GM18507 (cell line): ENCODE measurements at regions not wholly inside any gene's neighbourhood (a gene's known extent, or its start where the extent isn't known, plus 50 kb on each side); places are given as distances from the start of the nearest gene placed in this dataset.

ENCODE experiments used
- DNase-seq: peaks from one replicate; pipeline ENCODE4 v3.0.0; 2011; ENCODE audit warnings: low read depth; ENCODE audit not compliant: insufficient read length; ENCODE audit errors: extremely low spot score
- FAIRE-seq: peaks from 2 replicates; lab custom pipeline; 2011; peaks lifted over from hg19 to GRCh38; lab: Jason Lieb, UNC

DNA sequence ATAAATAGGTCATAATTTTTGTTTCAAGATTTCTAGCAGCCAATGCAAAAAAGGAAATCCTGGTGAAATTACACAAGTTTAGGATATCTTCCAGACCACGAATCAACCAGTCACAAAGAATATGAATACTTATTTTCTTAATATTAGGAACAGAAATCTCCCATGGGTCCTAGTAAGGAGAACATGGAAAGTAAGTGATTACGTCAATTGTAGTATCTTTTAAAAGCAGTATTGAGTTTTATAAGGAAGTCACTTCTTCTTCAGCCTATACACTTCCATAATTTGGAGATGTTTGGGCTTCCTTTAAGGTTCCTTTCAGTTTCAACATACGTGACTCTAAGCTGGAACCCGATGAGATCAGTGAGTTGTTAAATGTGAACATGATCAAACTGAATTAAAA is 534.5 kb downstream of the USP25 start:
- no peak for FAIRE-seq
- DNase-seq = no peak

DNA sequence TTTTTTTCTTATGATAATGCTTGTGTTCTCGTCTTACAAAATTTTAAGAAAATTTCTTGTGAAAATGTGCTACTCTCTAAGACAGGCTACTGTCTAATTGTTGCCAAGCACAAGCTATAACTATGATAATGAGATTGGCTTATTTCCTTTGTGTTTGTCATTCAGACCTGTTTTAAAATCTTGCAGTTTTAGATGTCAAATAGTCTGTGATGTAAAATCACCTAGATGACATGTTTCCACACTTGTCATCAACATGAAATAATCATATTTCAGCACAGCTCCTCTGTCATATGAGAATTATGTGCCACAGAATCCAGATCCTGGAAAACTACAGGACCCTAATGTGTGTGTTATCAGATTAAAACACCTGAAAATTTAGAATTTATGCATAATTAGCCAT is 539.7 kb downstream of the USP25 start:
- FAIRE-seq (no peak), DNase-seq (no peak)

DNA sequence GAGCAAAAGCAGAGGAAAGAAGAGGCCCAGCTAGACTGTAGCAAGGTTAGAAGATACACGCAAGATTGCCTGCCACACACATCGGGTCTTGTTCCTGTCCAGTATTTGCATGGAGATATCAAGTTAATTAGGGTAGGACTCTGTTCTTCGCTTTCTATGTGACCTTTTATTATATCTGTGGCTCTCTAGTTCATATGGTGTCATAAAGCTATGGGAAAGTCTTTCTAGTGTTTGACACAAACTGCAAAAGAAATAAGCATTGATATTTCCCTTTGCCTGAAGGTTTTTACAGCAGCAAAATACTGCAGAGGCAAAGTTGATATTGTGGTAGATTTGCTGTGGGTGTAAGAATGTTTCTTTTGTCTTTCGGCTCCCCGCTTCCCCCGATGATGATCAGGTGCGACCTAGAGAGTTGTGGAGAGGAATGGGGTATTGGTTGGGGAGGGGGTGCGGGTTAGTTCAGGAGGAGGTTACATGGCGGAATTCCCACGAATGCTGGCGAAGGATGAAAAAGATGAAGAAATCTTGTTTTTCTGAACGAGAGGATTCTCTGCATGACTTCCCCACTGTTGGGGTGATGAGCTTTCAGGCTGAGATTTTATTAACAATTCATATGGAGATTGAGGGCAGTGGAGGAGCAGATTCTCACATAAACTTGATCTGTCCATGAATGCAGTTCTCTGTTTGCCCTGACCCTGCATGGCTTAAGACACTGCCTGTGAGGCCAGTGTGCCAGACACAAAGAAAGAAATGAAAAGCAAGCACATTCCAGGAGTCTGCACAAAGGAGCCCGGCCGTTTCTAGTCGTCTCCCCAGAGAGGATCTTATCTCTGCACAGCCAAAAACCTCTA is 550.2 kb downstream of the USP25 start:
- no peak for FAIRE-seq
- DNase-seq = no peak

DNA sequence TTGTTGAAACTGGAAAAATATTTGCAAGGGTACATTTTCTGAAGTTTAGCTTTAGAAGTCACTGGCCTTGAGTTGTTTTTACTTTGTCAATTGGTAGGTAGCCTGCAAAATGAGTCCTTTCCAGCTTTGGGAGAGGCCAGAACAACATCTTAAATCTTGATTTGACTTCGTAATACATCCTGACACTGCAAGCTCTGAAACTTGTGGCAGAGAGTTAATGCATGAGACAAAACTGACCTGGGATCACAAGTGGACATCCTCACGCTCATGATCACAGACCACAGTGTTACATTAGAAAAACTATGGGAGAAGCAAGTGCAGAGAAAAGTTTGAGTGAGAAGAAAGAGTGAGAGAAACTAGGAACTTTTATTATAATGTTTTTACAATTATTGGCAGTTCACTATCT is 550.9 kb downstream of the USP25 start:
- DNase-seq (no peak), FAIRE-seq (no peak)

DNA sequence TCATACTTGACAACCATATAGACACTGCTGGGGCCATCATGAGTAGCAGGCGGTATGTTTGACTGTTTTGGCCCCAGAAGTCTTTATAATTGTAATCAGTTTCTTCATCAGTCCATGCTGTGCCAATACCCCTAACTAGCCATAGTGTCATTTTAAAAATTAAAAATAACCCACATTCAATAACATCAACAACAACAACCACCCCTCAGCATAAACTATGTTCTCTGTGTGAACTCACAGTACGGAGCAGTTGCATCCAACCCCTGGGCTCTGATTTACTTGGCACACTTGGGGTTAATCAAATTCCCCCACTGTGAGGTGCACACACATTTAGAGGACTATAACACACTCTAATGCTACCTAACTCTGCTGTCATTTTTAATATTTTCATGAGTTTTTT is 553.7 kb downstream of the USP25 start:
- no peak for FAIRE-seq

DNA sequence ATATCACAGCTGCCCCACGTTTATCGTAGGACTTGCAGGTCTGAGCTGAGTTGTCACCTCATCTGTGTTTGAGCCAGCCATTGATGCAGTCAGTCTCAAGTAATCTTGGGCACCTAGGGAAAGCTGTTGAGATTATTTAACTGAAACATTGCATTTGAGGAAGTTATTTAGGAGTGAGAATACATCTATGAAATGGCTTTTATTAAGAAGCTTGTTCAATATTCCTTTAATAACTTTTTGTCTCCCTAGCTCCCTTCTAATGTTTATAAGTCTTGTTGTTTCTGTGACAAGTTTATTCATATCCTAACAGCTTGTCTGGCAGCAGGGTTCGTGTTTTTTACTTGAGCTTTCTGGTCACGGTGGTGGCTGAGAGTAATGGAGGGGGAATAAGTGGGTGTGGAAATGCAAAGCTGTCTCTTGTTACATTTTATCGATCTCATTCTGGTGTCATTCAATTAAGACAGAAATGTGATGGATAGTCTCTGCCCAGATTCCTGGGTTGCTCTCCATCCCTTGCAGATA is 555.9 kb downstream of the USP25 start:
- FAIRE-seq (no peak), DNase-seq (no peak)

More for the DNA sequence above, 553.7 kb downstream of the USP25 start:
- DNase-seq = no peak

DNA sequence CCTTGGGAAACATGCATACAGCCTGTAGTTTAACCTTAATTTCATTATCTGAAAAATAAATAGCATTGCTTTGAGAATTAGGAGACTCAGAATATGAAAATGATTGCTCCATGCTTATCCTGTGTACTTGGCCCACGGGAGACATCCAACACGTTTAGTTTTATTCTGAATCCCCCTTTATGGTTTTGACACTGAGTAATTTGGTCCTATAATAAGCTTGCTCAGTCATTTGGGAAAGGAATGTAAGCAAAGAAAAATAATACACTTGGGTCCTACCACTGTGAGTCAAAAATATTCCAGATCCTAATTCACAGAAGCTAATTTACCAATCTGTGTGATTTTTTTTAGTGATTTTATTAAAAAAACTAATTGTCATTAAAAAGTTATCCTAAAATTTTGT is 557.3 kb downstream of the USP25 start:
- DNase-seq (no peak), FAIRE-seq (no peak)

DNA sequence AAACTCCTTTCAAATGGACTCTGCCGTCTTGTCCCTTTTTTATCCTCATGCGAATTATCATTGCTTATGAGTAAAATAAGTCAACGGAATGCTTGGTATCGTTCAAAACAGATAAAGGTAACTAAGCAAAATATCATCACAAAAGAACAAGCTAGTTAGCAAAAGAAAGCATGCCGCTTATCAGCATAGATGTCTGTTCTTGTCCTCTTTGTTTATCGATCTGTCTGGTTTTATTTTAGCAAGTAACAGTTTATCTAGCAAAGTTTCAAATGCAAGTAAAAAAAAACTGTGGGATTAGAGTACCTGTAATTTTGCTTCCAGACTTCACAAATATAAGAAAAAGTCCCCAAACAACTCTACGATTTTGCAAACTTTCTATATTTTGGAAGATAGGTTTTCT is 561.5 kb downstream of the USP25 start:
- no peak for FAIRE-seq
- no peak for DNase-seq

DNA sequence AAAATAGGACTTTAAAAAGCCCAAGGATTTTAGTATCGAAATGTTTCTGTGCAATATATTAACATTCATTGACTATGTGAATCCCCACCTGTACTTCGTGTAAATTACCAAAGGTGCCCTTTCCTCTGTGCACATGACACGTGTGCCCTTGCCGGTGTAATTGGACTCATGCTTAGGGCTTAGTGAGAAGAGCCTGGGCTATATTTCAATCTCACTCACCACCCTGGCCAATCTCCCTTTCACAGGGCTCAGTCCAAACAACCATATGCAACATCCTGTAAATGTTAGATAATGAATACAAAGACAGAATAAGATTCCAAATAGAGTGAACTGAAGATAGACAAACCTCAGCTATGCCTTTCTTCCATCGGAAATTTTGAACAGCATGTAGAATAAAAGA is 564.3 kb downstream of the USP25 start:
- DNase-seq = no peak
- FAIRE-seq = no peak

DNA sequence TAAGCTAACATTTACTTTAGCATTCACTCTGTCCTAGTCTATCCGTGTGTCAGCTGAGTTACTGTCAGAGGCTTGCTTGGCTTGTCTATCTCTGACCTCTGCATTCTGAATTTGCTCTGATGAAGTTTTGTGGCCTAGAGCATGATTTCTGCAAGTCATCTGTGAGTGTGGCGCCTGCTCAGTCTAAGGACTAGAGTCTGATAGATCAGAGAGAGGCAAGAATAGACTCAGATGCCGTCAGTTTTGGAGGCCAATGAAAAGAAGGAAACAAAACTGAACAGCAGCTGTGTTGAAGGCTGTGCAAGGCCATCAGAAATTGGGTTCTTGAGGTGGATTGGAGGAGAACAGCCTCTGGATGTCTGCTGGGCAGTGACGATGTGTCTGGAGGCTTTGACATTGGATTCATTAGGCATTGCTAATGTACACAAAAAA is 573.1 kb downstream of the USP25 start:
- FAIRE-seq (no peak), DNase-seq (no peak)

DNA sequence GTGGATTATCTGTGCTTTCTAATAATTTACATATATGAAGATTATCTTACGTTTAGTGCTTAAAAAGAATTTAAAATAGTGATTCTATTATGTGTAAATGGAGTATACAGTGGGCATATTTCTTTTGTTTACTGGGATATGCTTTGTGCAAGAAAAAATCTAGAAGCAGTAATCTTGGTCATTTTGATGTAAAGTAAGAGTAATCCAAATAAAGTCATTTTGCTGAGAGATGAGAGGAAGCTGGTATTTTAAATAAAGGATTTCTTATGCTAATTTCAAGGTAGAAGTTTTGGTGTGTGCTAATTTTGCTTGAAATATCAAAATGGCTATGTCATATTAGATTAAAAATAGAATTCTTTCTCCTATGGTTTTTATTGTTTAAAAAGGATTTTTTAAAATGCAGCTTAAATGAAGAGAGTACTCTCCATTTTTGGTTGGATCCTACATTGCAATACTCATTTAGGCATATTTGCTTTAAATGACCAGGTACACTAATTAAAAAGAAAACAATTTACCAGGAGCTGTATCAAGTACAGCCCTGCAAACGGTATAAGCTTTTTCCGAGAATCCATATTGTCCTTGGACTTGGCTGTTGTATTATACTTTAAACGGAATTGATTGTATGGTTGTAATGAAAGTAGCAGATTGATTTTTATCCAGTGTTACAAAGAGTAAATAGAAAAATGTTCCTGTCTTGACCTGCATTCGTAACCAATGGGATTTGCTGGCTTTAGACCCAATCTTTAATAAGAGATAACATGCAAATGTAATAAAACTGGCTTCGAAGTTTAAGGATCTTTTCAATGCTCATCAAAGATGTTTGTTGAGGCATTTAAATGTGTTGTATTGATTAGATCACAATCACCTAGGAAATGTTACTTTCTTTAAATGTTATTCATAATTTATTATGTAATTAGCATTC is 574.7 kb downstream of the USP25 start:
- FAIRE-seq (no peak), DNase-seq (no peak)

DNA sequence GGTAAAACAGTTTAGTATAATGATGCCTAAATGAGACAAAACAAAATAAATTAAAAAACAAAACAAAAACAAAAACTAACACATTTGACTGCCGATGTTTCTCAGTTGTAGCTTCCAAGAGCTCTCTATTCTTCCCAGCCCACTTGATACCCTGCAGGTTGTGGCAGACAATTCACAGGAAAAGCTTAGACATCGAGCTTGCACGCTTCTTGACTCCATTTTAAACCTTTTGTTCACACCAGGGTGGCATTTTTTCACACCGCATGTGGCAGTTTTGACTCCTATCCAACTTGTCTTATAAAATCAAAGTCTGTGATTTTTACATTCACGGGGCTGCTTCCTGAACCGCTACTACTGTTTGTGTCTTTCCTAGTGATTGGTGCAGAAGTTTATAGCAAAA is 575.9 kb downstream of the USP25 start:
- no peak for DNase-seq
- no peak for FAIRE-seq

DNA sequence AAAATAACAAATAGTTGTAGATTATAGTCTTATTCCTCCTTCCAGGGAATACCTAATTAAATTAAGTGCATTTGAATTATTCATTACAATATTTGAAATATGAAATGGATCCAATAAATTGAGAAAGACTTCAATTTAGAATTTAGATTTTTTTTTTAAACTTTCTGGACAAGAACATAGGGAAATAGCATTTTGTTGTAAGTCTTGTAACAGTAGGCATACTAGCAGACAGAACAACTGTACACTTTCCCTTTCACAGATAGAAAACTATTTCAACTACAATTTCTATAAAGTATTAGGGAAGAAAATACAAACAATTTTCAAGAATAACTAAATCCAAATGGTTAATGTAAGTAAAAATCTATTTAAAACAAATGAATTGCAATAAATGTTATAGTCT is 577.5 kb downstream of the USP25 start:
- FAIRE-seq = no peak
- no peak for DNase-seq

DNA sequence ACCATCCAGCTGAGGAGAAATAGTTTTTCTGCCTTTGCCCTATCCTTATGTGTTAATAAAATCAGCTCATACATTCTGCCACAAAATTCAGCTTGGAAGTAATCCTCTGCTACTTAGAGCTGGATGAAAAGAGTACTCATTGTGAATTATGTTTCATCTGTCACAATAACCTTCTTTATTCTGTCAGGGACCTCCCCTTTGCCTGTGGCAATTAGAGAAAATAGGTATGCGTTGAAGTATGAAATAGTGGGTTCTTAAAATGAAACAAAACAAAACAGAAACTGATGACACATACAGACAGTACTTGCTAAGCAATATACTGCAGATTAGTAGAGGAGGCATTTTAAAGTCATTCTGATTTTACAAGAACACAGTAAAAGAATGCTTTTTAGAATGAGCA is 578.5 kb downstream of the USP25 start:
- FAIRE-seq (no peak), DNase-seq (no peak)

DNA sequence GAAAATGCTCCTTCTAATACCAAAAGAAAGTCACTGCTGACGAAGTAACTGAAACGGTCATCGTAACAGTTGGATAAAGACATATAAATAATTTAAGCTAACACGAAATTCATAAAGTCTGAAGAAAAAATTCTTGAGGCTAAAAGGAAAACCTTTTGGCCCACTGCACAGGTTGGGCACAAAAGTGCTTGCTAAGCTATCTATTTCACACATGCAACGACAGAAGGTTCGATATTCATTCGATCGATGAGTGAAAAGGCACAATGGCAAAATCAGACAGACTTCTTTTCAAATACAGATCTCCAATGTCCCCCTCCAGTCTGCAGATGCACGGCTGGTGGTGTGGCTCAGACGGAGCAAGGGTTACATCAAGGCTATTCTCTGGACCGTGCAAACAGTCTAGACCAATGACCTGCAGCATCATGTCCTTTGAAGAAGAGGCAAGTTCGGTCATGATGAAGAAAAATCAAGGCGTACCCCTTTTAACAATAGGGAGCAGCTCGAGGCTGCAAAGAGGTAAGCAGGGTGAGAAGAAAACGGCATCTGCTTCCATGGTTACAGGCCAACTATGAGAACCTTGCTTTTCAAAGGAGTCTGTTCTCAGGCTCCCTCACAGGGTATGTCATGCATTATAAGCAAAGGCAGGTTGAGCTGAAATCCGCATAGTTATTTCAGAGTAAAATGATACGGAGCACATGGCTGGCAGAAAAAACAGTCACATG is 579.6 kb downstream of the USP25 start:
- FAIRE-seq = no peak

DNA sequence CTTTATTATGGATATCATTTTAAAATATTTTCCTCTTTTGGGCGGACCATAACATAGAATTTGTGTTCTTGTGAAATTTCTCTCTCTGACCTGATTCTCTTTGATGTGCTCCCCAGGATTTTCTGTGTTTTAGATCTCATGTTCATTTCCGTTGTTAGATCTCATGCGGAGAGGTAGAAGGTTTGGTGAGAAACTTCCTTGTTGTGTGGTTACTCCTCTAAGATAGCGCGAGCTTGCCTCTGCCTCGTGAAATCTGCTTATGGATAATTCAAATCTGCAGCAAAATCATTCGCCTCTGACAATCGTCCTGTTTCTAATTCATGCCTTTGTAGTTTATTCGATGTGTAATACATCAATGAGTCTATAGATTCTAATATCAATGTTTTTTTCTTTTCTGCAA is 580.4 kb downstream of the USP25 start:
- FAIRE-seq (no peak), DNase-seq (no peak)

More for the DNA sequence above, 579.6 kb downstream of the USP25 start:
- DNase-seq = no peak

DNA sequence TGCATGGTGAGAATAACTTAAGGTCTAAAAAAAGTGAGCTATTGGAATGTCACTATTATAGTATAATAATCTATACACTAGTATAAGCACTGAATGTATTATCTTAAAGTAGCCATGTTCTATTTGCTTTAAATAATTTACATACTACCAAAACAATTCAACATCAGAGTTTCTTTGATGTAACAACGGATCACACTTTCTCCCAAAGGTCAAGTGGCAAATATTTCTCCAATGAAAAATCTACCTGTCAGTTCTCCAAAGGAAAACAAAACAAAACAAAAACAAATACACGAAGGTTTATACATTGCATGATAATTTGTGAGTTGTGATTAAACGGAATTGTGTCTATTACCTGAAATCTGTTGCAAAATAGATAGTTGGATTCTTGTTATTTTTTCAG is 581.4 kb downstream of the USP25 start:
- no peak for FAIRE-seq
- no peak for DNase-seq

DNA sequence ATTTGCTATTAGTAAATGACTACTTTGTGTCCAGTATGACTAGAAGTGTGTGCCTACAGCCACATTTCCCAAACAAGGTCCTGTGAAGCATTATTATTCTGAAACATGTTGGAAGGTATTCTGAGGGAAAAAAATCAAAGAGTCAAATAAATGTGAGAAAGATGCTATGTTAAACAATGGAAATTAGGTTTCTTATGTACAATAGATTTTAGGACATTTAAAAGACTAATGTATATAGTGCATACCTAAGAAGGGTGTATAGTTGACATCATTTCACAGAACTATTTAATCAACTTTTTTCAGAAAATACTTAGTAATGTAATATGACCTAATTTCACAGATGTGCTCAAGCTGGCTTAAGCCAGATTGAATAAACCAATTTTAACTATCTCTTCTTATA is 582.5 kb downstream of the USP25 start:
- DNase-seq = no peak
- no peak for FAIRE-seq

DNA sequence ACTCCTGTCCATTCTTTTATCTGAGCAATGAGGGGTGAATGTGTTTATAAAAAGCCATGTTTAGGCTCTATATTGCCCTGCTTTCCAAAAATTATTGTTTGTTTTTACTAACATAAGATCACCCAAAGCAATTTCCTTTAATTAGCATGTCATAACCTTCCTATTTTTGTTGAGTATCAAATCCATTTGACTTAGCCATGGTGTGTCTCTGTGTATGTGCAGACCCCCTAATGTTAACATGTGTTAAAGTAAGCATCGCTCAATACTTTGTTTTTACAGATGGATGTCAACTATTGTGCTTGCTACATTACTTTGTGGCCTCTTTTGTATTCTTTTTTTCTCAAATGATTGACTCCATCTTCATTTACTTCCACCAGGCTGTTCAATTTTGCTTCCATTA is 585.4 kb downstream of the USP25 start:
- no peak for DNase-seq
- no peak for FAIRE-seq
